SH-SY5Y (cell line): ENCODE measurements at regions not wholly inside any gene's neighbourhood (a gene's known extent, or its start where the extent isn't known, plus 50 kb on each side); places are given as distances from the start of the nearest gene placed in this dataset.

ENCODE experiments used
- GATA2 ChIP-seq: IDR thresholded peaks from 2 replicates; pipeline ENCODE4 v1.6.1; 2011; ENCODE audit warnings: mild to moderate bottlenecking, low read depth, low read length
- GATA3 ChIP-seq: IDR thresholded peaks from 2 replicates; pipeline ENCODE4 v1.6.1; 2011; ENCODE audit warnings: low read depth, mild to moderate bottlenecking, low read length, moderate library complexity

DNA sequence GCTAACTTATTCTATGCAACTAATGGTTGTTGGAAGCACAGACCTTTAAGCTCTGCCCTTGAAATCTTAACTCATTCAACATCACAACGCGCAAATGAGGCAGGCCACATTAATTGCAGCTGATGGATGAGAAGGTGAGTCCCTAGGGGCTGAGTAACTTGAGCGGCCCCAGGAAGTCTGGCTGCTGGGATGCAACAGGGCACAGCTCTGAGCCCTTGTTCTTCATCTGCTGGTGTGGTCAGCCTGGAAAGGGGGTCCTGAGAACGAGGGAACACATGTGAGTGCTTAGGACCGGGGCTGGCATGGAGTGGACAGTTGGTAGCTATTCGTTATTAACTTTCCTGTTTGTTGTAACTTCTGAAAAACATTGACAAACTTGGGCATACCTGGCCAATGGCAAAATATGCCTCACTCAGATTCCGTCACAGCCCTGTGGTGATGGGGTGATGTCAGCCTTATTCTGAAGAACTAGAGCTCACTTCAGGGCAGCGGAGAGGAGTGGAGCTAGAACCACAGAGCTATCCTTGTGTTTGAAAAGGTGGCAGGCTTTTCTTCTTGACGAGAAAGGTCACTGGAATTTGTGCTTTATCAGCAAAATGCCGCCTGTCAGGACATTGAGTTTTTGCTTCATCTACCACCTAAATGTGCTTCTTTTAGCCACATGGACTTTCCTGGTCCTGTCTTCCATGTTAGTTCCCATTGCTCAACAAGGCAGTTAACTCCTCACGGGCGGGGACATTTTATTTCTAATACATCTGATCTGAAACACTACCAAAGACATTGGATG lies 145.9 kb upstream of the FHL2 start:
- no peak for TF ChIP-seq GATA2
- no peak for TF ChIP-seq GATA3
